Uterus (tissue), 2 donors: ENCODE measurements at regions not wholly inside any gene's neighbourhood (a gene's known extent, or its start where the extent isn't known, plus 50 kb on each side); places are given as distances from the start of the nearest gene placed in this dataset.

ENCODE experiments used
- CTCF ChIP-seq, 4 experiments: fragments of 200-600 bp in 2 of 4; fragments of 450-650 bp in 2 of 4; sonication (generic) in 2 of 4; IDR thresholded peaks; one replicate each; pipeline ENCODE4 v1.5.1; 2016 to 2019; ENCODE audit warnings: antibody characterized with exemption in 4 of 4, mild to moderate bottlenecking in 2 of 4, moderate library complexity in 1 of 4
- POLR2A ChIP-seq, 2 donors: fragments of 450-650 bp; IDR thresholded peaks; one replicate each; pipeline ENCODE4 v1.6.1; 2016; ENCODE audit warnings: antibody characterized with exemption in 2 of 2, mild to moderate bottlenecking in 1 of 2, moderate library complexity in 1 of 2

- TF ChIP-seq CTCF (IDR thresholded peaks at IDR 0.05) (no peak), POLR2A (IDR thresholded peaks at IDR 0.05) (no peak)
These were observed 249.9 kb downstream of the IPMK start for GRCh38 chr10:58017719-58018367.
